Lower lobe of right lung (tissue), 2 donors: ENCODE measurements at regions not wholly inside any gene's neighbourhood (a gene's known extent, or its start where the extent isn't known, plus 50 kb on each side); places are given as distances from the start of the nearest gene placed in this dataset.

ENCODE experiments used
- ATAC-seq, 2 donors: fragments of 200-7000 bp; cut with Tn5 transposase; one replicate each; pipeline ENCODE4 v1.9.1; 2020 to 2022; ENCODE audit warnings: mild to moderate bottlenecking in 2 of 2, moderate library complexity in 2 of 2
- DNase-seq: peaks from one replicate; pipeline ENCODE4 v3.0.0-alpha.2; 2020
- H3K27ac ChIP-seq: fragments of 200-600 bp; one replicate; pipeline ENCODE4 v1.8.0; 2022
- H3K27me3 ChIP-seq: fragments of 200-600 bp; one replicate; pipeline ENCODE4 v1.8.0; 2022; ENCODE audit warnings: low read depth
- H3K36me3 ChIP-seq: fragments of 200-600 bp; one replicate; pipeline ENCODE4 v1.8.0; 2022; ENCODE audit warnings: mild to moderate bottlenecking
- H3K4me1 ChIP-seq: fragments of 200-600 bp; one replicate; pipeline ENCODE4 v1.8.0; 2022
- H3K4me3 ChIP-seq: fragments of 200-600 bp; one replicate; pipeline ENCODE4 v1.8.0; 2022; ENCODE audit warnings: mild to moderate bottlenecking
- H3K9me3 ChIP-seq: fragments of 200-600 bp; one replicate; pipeline ENCODE4 v1.8.0; 2022
- CTCF ChIP-seq: fragments of 200-600 bp; IDR thresholded peaks from one replicate; pipeline ENCODE4 v1.8.0; 2022; ENCODE audit warnings: antibody characterized with exemption, mild to moderate bottlenecking
- intact Hi-C: fragments of 100-400 bp; cut with DNase I; formaldehyde crosslinking; loops from one replicate; pipeline ENCODE4 v1.11.0; 2022
- donor health status: DM: no; HTN: yes; CAD: no; lungs with severe emphysema.

- Histone ChIP-seq H3K9me3 (no peaks in the 10 kb centered on the region), H3K36me3 (no peaks in the 10 kb centered on the region), H3K4me3 (no peak overlapping the region), H3K27ac (no peak overlapping the region), H3K4me1 (no peaks in the 10 kb centered on the region), H3K27me3 (no peaks in the 10 kb centered on the region)
- DNase-seq (no peak), ATAC-seq (no peak)
- intact Hi-C loops: no loop called here
- no peak for TF ChIP-seq CTCF
These were observed 157.6 kb downstream of the TDRD15 start for GRCh38 chr2:21281384-21281783.

- intact Hi-C loops: no loop called here
- no peaks in the 10 kb centered on the region for H3K4me1 ChIP-seq
- DNase-seq: no peak
- no peak for TF ChIP-seq CTCF
- no peaks in the 10 kb centered on the region for H3K9me3 ChIP-seq
- H3K27me3 ChIP-seq: no peaks in the 10 kb centered on the region
- no peak overlapping the region for H3K27ac ChIP-seq
- H3K4me3 ChIP-seq: no peak overlapping the region
- no peaks in the 10 kb centered on the region for H3K36me3 ChIP-seq
- no peak for ATAC-seq
These were observed 158.2 kb downstream of the TDRD15 start for GRCh38 chr2:21281791-21282514.

GRCh38 chr2:21282515-21282898 lies 158.7 kb downstream of the TDRD15 start:
- no peak for TF ChIP-seq CTCF
- Histone ChIP-seq H3K4me3 (no peak overlapping the region), H3K27me3 (no peaks in the 10 kb centered on the region), H3K27ac (no peak overlapping the region), H3K36me3 (no peaks in the 10 kb centered on the region), H3K9me3 (no peaks in the 10 kb centered on the region), H3K4me1 (no peaks in the 10 kb centered on the region)
- no peak for DNase-seq
- intact Hi-C loops: no loop called here
- ATAC-seq: no peak

GRCh38 chr2:21288299-21288698 lies 164.5 kb downstream of the TDRD15 start:
- H3K36me3 ChIP-seq: no peaks in the 10 kb centered on the region
- no peaks in the 10 kb centered on the region for H3K4me1 ChIP-seq
- DNase-seq: no peak
- no peak for TF ChIP-seq CTCF
- H3K27ac ChIP-seq: no peak overlapping the region
- intact Hi-C loops: no loop called here
- H3K27me3 ChIP-seq: no peaks in the 10 kb centered on the region
- no peak overlapping the region for H3K4me3 ChIP-seq
- H3K9me3 ChIP-seq: no peaks in the 10 kb centered on the region
- no peak for ATAC-seq

- Histone ChIP-seq H3K9me3 (no peaks in the 10 kb centered on the region), H3K4me1 (no peaks in the 10 kb centered on the region), H3K27ac (no peak overlapping the region), H3K27me3 (no peaks in the 10 kb centered on the region), H3K4me3 (no peak overlapping the region), H3K36me3 (no peaks in the 10 kb centered on the region)
- ATAC-seq: no peak
- intact Hi-C loops: no loop called here
- DNase-seq: no peak
- TF ChIP-seq CTCF: no peak
These were observed 165.2 kb downstream of the TDRD15 start for GRCh38 chr2:21288739-21289520.
